ENCODE measurements at regions not wholly inside any gene's neighbourhood (a gene's known extent, or its start where the extent isn't known, plus 50 kb on each side); places are given as distances from the start of the nearest gene placed in this dataset.

DNA sequence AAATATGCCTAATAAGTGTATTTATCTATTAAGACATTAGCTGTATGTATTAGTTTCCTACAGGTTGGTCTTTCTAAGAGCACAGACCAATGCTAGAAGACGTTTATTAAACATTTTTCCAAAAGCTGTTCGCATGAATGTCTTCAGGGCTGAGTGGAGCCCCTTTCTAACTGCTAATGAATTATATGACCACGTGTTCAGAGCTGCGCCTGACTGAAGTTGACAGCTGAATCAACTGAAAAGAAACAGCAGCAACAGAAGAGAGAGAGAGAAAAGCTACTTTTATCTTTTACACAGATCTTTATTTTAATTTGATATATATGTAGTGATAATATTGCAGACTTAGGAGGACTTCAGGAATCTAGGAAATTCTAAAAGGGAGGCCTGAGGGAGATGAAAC, 75.2 kb upstream of the ARID1B start:
- Mint-ChIP-seq H3K9me3 (ENCODE audit: low read depth) (no peaks in the 10 kb centered on the region), H3K27ac (no peak overlapping the region), H3K4me1 (peaks cover 19% of the 10 kb centered on the region), H3K36me3 (ENCODE audit: low read depth) (no peaks in the 10 kb centered on the region), H3K27me3 (peaks cover 16% of the 10 kb centered on the region), H3K4me3 (no peak overlapping the region)
- ATAC-seq (no peak), DNase-seq (no peak)
- POLR2A ChIA-PET: no interaction called here
- CTCF ChIA-PET: no interaction called here
- intact Hi-C loops (cut with DNase I, micrococcal nuclease): no loop called here

DNA sequence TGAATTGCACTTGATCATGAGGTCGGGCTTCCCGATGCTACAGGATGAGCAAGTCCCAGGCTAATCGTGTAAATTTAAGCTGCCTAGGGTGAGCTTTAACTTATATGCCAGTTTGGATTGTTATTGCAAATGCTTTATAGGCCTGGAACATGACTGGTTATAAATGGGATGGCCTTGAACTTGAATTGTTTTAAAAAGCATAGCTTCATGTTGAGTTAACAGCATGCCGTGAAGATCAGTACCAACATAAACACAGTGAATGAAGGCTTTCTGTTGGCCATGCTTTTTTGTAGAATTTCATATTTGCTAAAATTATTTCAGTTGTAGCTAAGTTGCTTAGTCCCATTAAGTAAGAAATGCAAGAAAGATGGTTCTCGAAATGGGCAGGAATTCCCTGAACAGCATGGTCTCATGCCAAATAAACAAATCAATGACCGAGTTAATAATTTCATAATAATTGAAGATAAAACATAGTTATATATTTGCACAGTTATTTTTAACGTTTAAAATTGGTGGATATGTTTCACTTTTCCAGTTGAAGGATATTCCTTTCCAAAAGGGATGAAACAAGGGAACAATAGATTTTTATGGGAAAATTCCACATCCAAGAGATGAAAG, 76.6 kb upstream of the ARID1B start:
- Mint-ChIP-seq H3K4me3 (no peak overlapping the region), H3K27me3 (peaks cover 10% of the 10 kb centered on the region), H3K9me3 (ENCODE audit: low read depth) (no peaks in the 10 kb centered on the region), H3K36me3 (ENCODE audit: low read depth) (no peaks in the 10 kb centered on the region), H3K27ac (no peak overlapping the region), H3K4me1 (peaks cover 21% of the 10 kb centered on the region)
- ATAC-seq (no peak), DNase-seq (no peak)
- CTCF ChIA-PET: no interaction called here
- intact Hi-C loops (cut with DNase I, micrococcal nuclease): no loop called here
- POLR2A ChIA-PET: interaction anchor here (0.6 kb wide), 1 partner anchor 776 kb away, joined by 3 read pairs; no protein-coding TSS in a partner anchor

DNA sequence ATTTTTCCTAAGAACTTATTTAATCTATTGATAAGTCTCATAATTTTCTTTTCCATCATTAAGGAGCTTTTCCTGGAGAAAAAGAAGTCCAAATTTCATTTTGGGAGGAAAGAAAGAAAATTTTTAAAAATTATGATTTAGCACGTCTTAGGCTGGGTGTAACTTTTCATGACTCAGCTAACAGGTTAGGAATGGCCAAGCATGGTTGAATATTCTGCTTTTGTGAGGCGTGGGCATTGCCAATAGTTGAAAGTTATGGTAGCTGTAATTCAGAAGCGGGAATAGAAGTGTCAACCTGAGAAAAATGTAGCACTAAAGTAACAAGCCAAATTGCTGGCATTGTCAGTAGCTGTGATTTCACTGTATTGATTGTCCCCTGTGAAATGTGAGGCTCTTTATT, 77.2 kb upstream of the ARID1B start:
- intact Hi-C loops (cut with DNase I, micrococcal nuclease): no loop called here
- CTCF ChIA-PET: interaction anchor here (0.6 kb wide), 1 partner anchor 1412 kb away, joined by 3 read pairs; no protein-coding TSS in a partner anchor
- no peak overlapping the region for H3K4me3 Mint-ChIP-seq

DNA sequence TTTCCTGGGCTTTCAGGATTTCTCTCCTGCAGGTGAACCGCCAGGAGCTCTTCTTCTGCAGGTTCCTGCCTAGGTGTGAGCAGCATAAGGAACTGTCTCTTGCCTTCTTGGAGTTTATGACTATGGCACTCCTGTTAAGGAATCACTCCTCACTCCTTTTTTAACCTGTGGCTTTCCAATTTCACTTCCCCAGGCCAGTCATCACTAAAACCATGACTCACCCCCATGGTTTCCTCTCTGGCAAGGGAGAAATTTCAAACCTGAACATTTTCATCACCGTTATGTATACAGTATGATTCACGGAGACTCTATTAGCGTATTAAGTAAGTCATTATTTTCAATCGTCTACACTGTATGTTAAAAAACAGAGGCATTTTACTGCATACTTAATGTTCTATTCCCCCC, 78.2 kb upstream of the ARID1B start:
- ChIA-PET POLR2A (no interaction called here), CTCF (no interaction called here)
- ATAC-seq: peak; percentile 71
- no peaks in the 10 kb centered on the region for H3K9me3 Mint-ChIP-seq (ENCODE audit: low read depth)
- peaks cover 26% of the 10 kb centered on the region for H3K4me1 Mint-ChIP-seq
- intact Hi-C loops (cut with DNase I, micrococcal nuclease): no loop called here
- peaks cover 9% of the 10 kb centered on the region for H3K27me3 Mint-ChIP-seq
- no peak overlapping the region for H3K27ac Mint-ChIP-seq
- DNase-seq: no peak
- no peaks in the 10 kb centered on the region for H3K36me3 Mint-ChIP-seq (ENCODE audit: low read depth)
- no peak overlapping the region for H3K4me3 Mint-ChIP-seq

More for the DNA sequence above, 77.2 kb upstream of the ARID1B start:
- H3K36me3 Mint-ChIP-seq (ENCODE audit: low read depth): no peaks in the 10 kb centered on the region
- DNase-seq: no peak
- H3K9me3 Mint-ChIP-seq (ENCODE audit: low read depth): no peaks in the 10 kb centered on the region
- POLR2A ChIA-PET: interaction anchor here (0.6 kb wide), 1 partner anchor 777 kb away, joined by 3 read pairs; no protein-coding TSS in a partner anchor
- no peak for ATAC-seq
- H3K4me1 Mint-ChIP-seq: peaks cover 22% of the 10 kb centered on the region
- no peak overlapping the region for H3K27ac Mint-ChIP-seq
- H3K27me3 Mint-ChIP-seq: peaks cover 9% of the 10 kb centered on the region

DNA sequence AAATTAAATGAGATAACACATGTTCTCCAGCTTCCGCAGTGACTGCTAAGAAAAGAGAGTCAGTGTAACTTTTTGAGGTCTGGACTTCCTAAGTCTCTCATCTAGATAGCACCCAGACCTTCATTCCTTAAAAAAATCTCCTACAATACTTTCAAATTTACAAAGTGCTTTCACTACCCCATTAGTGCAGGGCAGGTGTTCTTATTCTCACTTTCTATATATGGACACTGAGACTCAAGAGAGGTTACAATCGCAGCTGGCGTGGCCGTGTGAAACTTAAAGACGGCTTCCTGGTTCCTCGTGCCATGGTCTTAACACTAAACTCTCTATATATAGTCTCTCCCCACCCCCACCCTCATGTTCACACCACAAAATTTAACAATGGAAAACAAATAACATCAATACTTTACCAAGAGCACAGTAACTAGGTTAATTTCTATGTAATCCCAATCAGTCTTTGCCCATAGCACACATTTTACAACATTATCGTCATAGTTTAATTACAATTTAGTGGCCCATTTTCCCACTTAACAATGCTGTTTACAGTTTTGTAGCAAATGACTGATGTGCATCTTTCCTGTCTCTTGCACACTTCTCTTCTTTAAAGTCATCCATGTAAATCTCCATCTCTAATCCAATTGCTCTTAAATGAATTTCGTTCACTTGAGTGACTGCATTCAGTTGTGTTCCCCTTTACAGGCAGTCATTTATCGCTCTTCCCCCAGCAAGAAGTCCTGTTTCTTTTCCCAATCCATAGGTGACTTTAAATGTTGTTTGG, 78.8 kb upstream of the ARID1B start:
- ChIA-PET POLR2A (no interaction called here), CTCF (no interaction called here)

DNA sequence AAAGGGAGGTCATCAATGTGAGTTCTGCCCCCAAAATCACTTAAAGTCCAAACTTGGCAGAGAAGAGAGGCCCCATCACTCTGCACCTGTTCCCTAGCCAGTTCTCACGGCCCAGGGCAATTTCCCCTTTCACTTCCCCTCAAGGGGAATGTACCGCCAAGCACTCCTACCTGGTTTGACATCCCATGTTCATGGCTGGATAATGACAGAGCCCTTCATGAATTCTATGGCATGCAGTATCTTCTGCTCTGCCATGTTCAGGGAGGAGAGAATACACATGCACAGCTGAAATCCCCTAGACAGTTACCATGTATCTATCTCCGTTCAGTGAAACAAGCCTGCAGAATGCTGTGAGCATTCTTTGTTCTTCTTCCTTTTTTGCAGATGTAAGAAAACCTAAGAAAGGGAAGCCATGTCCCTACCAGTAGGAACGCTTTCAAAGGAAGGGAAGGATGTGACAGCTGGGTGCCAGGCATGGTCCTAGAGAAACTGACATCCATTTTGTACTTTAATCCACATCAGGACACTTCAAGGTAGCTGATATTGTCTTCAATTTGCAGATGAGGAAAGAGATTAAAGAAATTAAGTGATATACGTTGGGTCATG, 79.8 kb upstream of the ARID1B start:
- H3K9me3 Mint-ChIP-seq (ENCODE audit: low read depth): no peaks in the 10 kb centered on the region
- no peak for DNase-seq
- H3K4me3 Mint-ChIP-seq: no peak overlapping the region
- H3K27me3 Mint-ChIP-seq: peaks cover 7% of the 10 kb centered on the region
- ChIA-PET CTCF (no interaction called here), POLR2A (no interaction called here)
- peaks cover 26% of the 10 kb centered on the region for H3K4me1 Mint-ChIP-seq
- H3K27ac Mint-ChIP-seq: no peak overlapping the region
- no peak for ATAC-seq
- intact Hi-C loops (cut with DNase I, micrococcal nuclease): no loop called here
- H3K36me3 Mint-ChIP-seq (ENCODE audit: low read depth): no peaks in the 10 kb centered on the region

More for the DNA sequence above, 78.8 kb upstream of the ARID1B start:
- intact Hi-C loops (cut with DNase I, micrococcal nuclease): no loop called here
- ATAC-seq: no peak
- Mint-ChIP-seq H3K27ac (no peak overlapping the region), H3K4me1 (peaks cover 26% of the 10 kb centered on the region), H3K27me3 (peaks cover 9% of the 10 kb centered on the region), H3K4me3 (no peak overlapping the region), H3K36me3 (ENCODE audit: low read depth) (no peaks in the 10 kb centered on the region), H3K9me3 (ENCODE audit: low read depth) (no peaks in the 10 kb centered on the region)
- DNase-seq: no peak

DNA sequence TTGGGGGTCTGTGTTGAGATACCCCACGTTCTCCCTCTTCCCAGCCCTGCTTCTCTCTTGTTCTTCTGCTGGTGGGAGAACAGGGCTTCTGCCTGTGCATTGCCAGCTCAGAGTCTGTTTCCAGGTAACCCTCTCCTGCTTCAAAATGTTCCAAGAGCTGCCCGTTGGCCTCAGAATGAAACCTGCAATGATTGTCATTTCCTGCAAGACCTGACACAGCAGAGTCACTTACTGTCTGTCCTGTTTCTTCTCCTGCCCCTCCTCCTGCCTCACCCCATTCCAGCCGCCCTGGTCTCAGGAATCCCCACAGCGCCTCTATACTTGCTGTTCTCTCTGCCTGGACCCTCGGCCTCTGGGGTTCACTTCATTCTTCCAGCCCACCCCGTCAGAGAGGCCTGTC, 81.4 kb upstream of the ARID1B start:
- no peaks in the 10 kb centered on the region for H3K36me3 Mint-ChIP-seq (ENCODE audit: low read depth)
- no peak overlapping the region for H3K4me3 Mint-ChIP-seq
- peaks cover 35% of the 10 kb centered on the region for H3K4me1 Mint-ChIP-seq
- H3K27me3 Mint-ChIP-seq: peaks cover 6% of the 10 kb centered on the region
- ATAC-seq (peak; percentile 33), DNase-seq (peak; percentile 34)
- ChIA-PET POLR2A (interaction anchor here (0.6 kb wide), 1 partner anchor 631 kb away, joined by 3 read pairs; no protein-coding TSS in a partner anchor), CTCF (no interaction called here)
- H3K9me3 Mint-ChIP-seq (ENCODE audit: low read depth): no peaks in the 10 kb centered on the region
- peak overlapping the region; percentile 20 for H3K27ac Mint-ChIP-seq
- intact Hi-C loops (cut with DNase I, micrococcal nuclease): no loop called here

DNA sequence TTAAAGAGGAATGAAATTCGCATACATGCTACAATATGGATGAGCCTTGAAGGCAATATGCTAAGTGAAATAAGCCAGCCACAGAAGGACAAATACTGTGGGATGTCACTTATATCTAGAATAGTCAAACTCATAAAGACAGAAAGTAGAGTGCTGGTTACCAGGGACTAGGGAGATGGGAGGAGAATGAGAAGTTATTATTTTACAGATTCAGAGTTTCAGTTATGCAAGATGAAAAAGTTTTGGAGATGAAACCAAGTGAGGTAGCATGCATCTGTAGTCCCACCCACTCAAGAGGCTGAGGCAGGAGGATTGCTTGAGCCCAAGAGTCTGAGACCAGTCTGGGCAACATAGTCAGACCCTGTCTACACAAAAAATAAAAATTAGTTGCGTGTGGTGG, 82.5 kb upstream of the ARID1B start:
- intact Hi-C loops (cut with DNase I, micrococcal nuclease): no loop called here
- Mint-ChIP-seq H3K4me3 (no peak overlapping the region), H3K9me3 (ENCODE audit: low read depth) (no peaks in the 10 kb centered on the region), H3K4me1 (peaks cover 38% of the 10 kb centered on the region), H3K36me3 (ENCODE audit: low read depth) (no peaks in the 10 kb centered on the region), H3K27ac (no peak overlapping the region), H3K27me3 (peaks cover 4% of the 10 kb centered on the region)
- DNase-seq: no peak
- CTCF ChIA-PET: no interaction called here
- peak; percentile 20 for ATAC-seq
- POLR2A ChIA-PET: no interaction called here

DNA sequence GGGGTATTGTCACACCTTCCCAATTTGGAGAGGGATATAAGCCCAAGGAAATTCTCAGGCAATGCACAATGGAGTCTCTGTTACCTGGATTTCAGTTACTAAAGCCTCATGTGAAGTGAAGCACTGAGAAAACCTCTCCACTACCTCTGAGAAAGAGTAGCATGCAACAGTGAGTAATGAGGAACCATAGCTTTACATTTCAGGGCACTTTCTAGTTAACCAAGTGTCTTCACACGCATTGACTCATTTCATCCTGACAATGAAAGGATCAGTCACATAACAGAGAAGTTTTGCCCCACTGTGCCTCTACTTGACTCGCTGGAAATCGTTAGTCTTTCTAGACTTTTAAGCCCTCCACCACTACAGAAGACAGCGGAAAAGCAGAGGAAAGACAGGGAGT, 86.2 kb upstream of the ARID1B start:
- intact Hi-C loops (cut with DNase I, micrococcal nuclease): no loop called here

DNA sequence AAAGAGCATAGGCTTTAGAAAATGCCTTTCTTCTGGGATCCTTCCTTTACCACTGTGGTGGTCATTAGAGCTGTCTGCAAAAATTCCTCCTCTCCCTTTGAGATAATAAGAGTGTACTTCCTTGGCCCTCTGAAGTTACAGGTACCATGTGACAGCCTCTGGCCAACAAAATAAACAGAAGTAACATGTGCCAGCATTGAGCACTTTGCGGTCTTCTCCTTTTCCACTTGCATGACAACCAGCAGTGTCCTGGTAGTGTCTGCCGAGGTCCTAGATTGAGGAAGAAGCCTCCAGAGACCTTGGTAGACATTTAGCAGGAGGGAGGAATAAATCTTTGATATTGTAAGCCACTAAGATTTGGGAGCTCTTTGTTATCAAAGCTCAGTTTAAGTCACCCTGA, 87.5 kb upstream of the ARID1B start:
- intact Hi-C loops (cut with DNase I, micrococcal nuclease): loop anchor here (5.0 to 10.0 kb wide), 3 partner anchors 265 to 517 kb away; no protein-coding TSS in a partner anchor
- Mint-ChIP-seq H3K4me3 (no peak overlapping the region), H3K36me3 (ENCODE audit: low read depth) (no peaks in the 10 kb centered on the region), H3K9me3 (ENCODE audit: low read depth) (no peaks in the 10 kb centered on the region), H3K4me1 (peaks cover 40% of the 10 kb centered on the region), H3K27ac (no peak overlapping the region), H3K27me3 (no peaks in the 10 kb centered on the region)
- POLR2A ChIA-PET: no interaction called here
- CTCF ChIA-PET: interaction anchor here (0.6 kb wide), 1 partner anchor 810 kb away, joined by 3 read pairs; no protein-coding TSS in a partner anchor
- ATAC-seq: no peak
- DNase-seq: no peak

More for the DNA sequence above, 86.2 kb upstream of the ARID1B start:
- POLR2A ChIA-PET: no interaction called here
- peak; percentile 48 for ATAC-seq
- no peak for DNase-seq
- CTCF ChIA-PET: interaction anchor here (0.7 kb wide), 1 partner anchor 1379 kb away, joined by 3 read pairs; no protein-coding TSS in a partner anchor
- Mint-ChIP-seq H3K27me3 (no peaks in the 10 kb centered on the region), H3K9me3 (ENCODE audit: low read depth) (no peaks in the 10 kb centered on the region), H3K4me1 (peaks cover 43% of the 10 kb centered on the region), H3K4me3 (no peak overlapping the region), H3K36me3 (ENCODE audit: low read depth) (no peaks in the 10 kb centered on the region), H3K27ac (no peak overlapping the region)

DNA sequence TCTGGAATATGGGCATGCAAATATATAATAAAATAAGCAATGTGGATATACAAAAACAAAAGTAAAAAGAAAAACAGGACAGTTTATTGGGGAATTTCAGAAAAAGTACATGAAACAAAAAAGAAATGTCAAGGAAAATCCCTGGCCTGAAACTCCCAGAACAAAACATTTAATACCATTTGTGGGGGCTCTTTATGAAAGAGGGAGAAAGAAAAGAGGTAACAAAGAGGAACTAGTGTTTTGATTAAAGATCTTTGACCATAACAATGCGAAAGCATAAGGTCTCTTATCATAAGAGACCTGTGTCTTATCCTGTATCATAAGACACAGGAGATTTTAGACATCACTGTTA, 88.6 kb upstream of the ARID1B start:
- no peak overlapping the region for H3K4me3 Mint-ChIP-seq
- CTCF ChIA-PET: no interaction called here

More for the DNA sequence above, 88.6 kb upstream of the ARID1B start:
- Mint-ChIP-seq H3K4me1 (peaks cover 39% of the 10 kb centered on the region), H3K9me3 (ENCODE audit: low read depth) (no peaks in the 10 kb centered on the region), H3K27ac (no peak overlapping the region), H3K36me3 (ENCODE audit: low read depth) (no peaks in the 10 kb centered on the region), H3K27me3 (no peaks in the 10 kb centered on the region)
- intact Hi-C loops (cut with DNase I, micrococcal nuclease): loop anchor here (5.0 to 10.0 kb wide), 3 partner anchors 266 to 516 kb away; no protein-coding TSS in a partner anchor
- DNase-seq: no peak
- POLR2A ChIA-PET: no interaction called here
- no peak for ATAC-seq
